ENCODE measurements at regions not wholly inside any gene's neighbourhood (a gene's known extent, or its start where the extent isn't known, plus 50 kb on each side); places are given as distances from the start of the nearest gene placed in this dataset.

GRCh38 chr10:47114680-47115186 lies 185.3 kb upstream of the GDF10 start:
- Histone ChIP-seq H3K36me3 (no peaks in the 10 kb centered on the region), H3K9me3 (no peaks in the 10 kb centered on the region), H3K4me1 (no peaks in the 10 kb centered on the region), H3K27me3 (no peaks in the 10 kb centered on the region), H3K27ac (replicated peaks in 1 of 4) (no peak overlapping the region), H3K4me3 (no peak overlapping the region)
- 95% methylated on average over 4 of the region's 6 CpGs for WGBS
- TF ChIP-seq POLR2A (IDR thresholded peaks at IDR 0.05; ENCODE audit: low read depth) (no peak), POLR2AphosphoS5 (IDR thresholded peaks at IDR 0.05) (no peak), CTCF (IDR thresholded peaks at IDR 0.05) (no peak), EP300 (IDR thresholded peaks at IDR 0.05) (no peak)
- DNase-seq (ENCODE audit: extremely low spot score), result peak; percentile 84
- intact Hi-C loops (cut with DNase I), result no loop called here

- no peaks in the 10 kb centered on the region for H3K9me3 ChIP-seq
- no peak for TF ChIP-seq POLR2AphosphoS5 (IDR thresholded peaks at IDR 0.05)
- TF ChIP-seq CTCF (IDR thresholded peaks at IDR 0.05), result no peak
- no peak for TF ChIP-seq EP300 (IDR thresholded peaks at IDR 0.05)
- TF ChIP-seq POLR2A (IDR thresholded peaks at IDR 0.05; ENCODE audit: low read depth), result no peak
- no peak overlapping the region for H3K27ac ChIP-seq (replicated peaks in 1 of 4)
- no peaks in the 10 kb centered on the region for H3K27me3 ChIP-seq
- 63% methylated on average over 8 of the region's 8 CpGs for WGBS
- intact Hi-C loops (cut with DNase I), result no loop called here
- no peaks in the 10 kb centered on the region for H3K4me1 ChIP-seq
- peak; percentile 64 for DNase-seq (ENCODE audit: extremely low spot score)
- no peaks in the 10 kb centered on the region for H3K36me3 ChIP-seq
- H3K4me3 ChIP-seq, result no peak overlapping the region
These were observed 184.7 kb upstream of the GDF10 start for GRCh38 chr10:47115322-47115721.

GRCh38 chr10:47116445-47116844 lies 183.6 kb upstream of the GDF10 start:
- H3K27ac ChIP-seq (replicated peaks in 1 of 4), result no peak overlapping the region
- 64% methylated on average over 5 of the region's 5 CpGs for WGBS
- TF ChIP-seq CTCF (IDR thresholded peaks at IDR 0.05), result no peak
- no peak for TF ChIP-seq POLR2AphosphoS5 (IDR thresholded peaks at IDR 0.05)
- no peak for TF ChIP-seq POLR2A (IDR thresholded peaks at IDR 0.05; ENCODE audit: low read depth)
- TF ChIP-seq EP300 (IDR thresholded peaks at IDR 0.05), result no peak

GRCh38 chr10:47118326-47118725 lies 181.7 kb upstream of the GDF10 start:
- no peaks in the 10 kb centered on the region for H3K36me3 ChIP-seq
- peak; percentile 86 for DNase-seq (ENCODE audit: extremely low spot score)
- no peaks in the 10 kb centered on the region for H3K27me3 ChIP-seq
- H3K27ac ChIP-seq (replicated peaks in 1 of 4), result no peak overlapping the region
- H3K4me1 ChIP-seq, result no peaks in the 10 kb centered on the region
- no peaks in the 10 kb centered on the region for H3K9me3 ChIP-seq
- WGBS, result 91% methylated on average over 6 of the region's 6 CpGs
- no peak overlapping the region for H3K4me3 ChIP-seq
- intact Hi-C loops (cut with DNase I), result no loop called here
- TF ChIP-seq EP300 (IDR thresholded peaks at IDR 0.05) (no peak), POLR2A (IDR thresholded peaks at IDR 0.05; ENCODE audit: low read depth) (no peak), POLR2AphosphoS5 (IDR thresholded peaks at IDR 0.05) (no peak), CTCF (IDR thresholded peaks at IDR 0.05) (no peak)

More at GRCh38 chr10:47116445-47116844, 183.6 kb upstream of the GDF10 start:
- no peak overlapping the region for H3K4me3 ChIP-seq
- intact Hi-C loops (cut with DNase I), result no loop called here
- H3K9me3 ChIP-seq, result no peaks in the 10 kb centered on the region
- H3K36me3 ChIP-seq, result no peaks in the 10 kb centered on the region
- no peaks in the 10 kb centered on the region for H3K27me3 ChIP-seq
- DNase-seq (ENCODE audit: extremely low spot score), result no peak
- no peaks in the 10 kb centered on the region for H3K4me1 ChIP-seq

GRCh38 chr10:47121336-47121735 lies 178.7 kb upstream of the GDF10 start:
- H3K9me3 ChIP-seq, result no peaks in the 10 kb centered on the region
- H3K4me3 ChIP-seq, result no peak overlapping the region
- 76% methylated on average over 7 of the region's 7 CpGs for WGBS
- intact Hi-C loops (cut with DNase I), result no loop called here
- no peaks in the 10 kb centered on the region for H3K27me3 ChIP-seq
- H3K27ac ChIP-seq (replicated peaks in 1 of 4), result no peak overlapping the region
- TF ChIP-seq EP300 (IDR thresholded peaks at IDR 0.05), result no peak
- no peak for TF ChIP-seq POLR2AphosphoS5 (IDR thresholded peaks at IDR 0.05)
- TF ChIP-seq CTCF (IDR thresholded peaks at IDR 0.05), result no peak
- no peak for TF ChIP-seq POLR2A (IDR thresholded peaks at IDR 0.05; ENCODE audit: low read depth)
- H3K36me3 ChIP-seq, result no peaks in the 10 kb centered on the region
- no peaks in the 10 kb centered on the region for H3K4me1 ChIP-seq
- DNase-seq (ENCODE audit: extremely low spot score), result peak; percentile 26

Measured in esophagus muscularis mucosa (tissue), 4 donors.